K562 (cell line): ENCODE measurements at regions not wholly inside any gene's neighbourhood (a gene's known extent, or its start where the extent isn't known, plus 50 kb on each side); places are given as distances from the start of the nearest gene placed in this dataset.

Source experiments
- ATAC-seq: fragments of 200-7000 bp; cut with Tn5 transposase; 3 replicates; pipeline ENCODE4 v1.9.1; 2020; ENCODE audit warnings: moderate library complexity
- BruUV-seq: library from RNA; stranded (reverse); fragments of 400-500 nt; replicated peaks from 2 replicates; lab custom pipeline; 2021; lab: Mats Ljungman, UMichigan
- CTCF ChIA-PET: fragments of 300-600 bp; formaldehyde crosslinking; extraction: SDS; loops from one replicate; lab custom pipeline; 2021; ENCODE audit warnings: low intra/inter-chr PET ratio; lab: Yijun Ruan, JAX
- POLR2A ChIA-PET: fragments of 300-600, 350-650 bp; sonication (Branson Sonifier 250); formaldehyde crosslinking; extraction: SDS; loops from one replicate; lab custom pipeline; 2021; ENCODE audit warnings: antibody characterized with exemption, inconsistent platforms; lab: Yijun Ruan, JAX
- DNase-seq, 4 experiments: peaks; one replicate each; pipeline versions ENCODE4 v3.0.0 to v3.0.0-alpha.2; 2011 to 2018; ENCODE audit warnings: low spot score in 3 of 4, mixed read lengths in 3 of 4; ENCODE audit errors: extremely low read depth in 1 of 4
- FAIRE-seq: peaks from 2 replicates; lab custom pipeline; 2011; peaks lifted over from hg19 to GRCh38; lab: Jason Lieb, UNC
- H2AFZ ChIP-seq: 2 replicates; pipeline ENCODE4 v1.6.0; 2011; ENCODE audit warnings: low read depth, low read length, control low read depth, inconsistent platforms
- H3K27ac ChIP-seq: fragments of 200-600 bp; 3 replicates; pipeline ENCODE4 v1.8.0; 2011; ENCODE audit warnings: low read depth, mild to moderate bottlenecking, control low read depth, inconsistent platforms, low read length, moderate library complexity, mixed read lengths; ENCODE audit errors: extremely low read depth
- H3K27me3 ChIP-seq, 2 experiments: fragments of 300-600 bp in 1 of 2; 2 replicates in 1 of 2; 3 replicates in 1 of 2; pipeline versions ENCODE4 v1.6.0 to v1.8.0; 2011; ENCODE audit warnings: inconsistent platforms in 2 of 2, low read length in 2 of 2, mild to moderate bottlenecking in 1 of 2, mixed read lengths in 1 of 2, moderate library complexity in 1 of 2; ENCODE audit not compliant: control insufficient read depth in 2 of 2, insufficient read depth in 2 of 2
- H3K36me3 ChIP-seq: fragments of 300-600 bp; 3 replicates; pipeline ENCODE4 v1.8.0; 2011; ENCODE audit warnings: mild to moderate bottlenecking, low read length, inconsistent platforms; ENCODE audit not compliant: control insufficient read depth, insufficient read depth
- H3K4me1 ChIP-seq, 2 experiments: fragments of 200-600 bp in 1 of 2; replicated peaks in 1 of 2; 2 replicates in 1 of 2; 3 replicates in 1 of 2; pipeline versions ENCODE4 v1.5.1 to v1.8.0; 2011; ENCODE audit warnings: inconsistent platforms in 2 of 2, low read length in 2 of 2, mild to moderate bottlenecking in 1 of 2, mixed read lengths in 1 of 2, moderate library complexity in 1 of 2; ENCODE audit not compliant: control insufficient read depth in 2 of 2, insufficient read depth in 2 of 2
- H3K4me2 ChIP-seq: 2 replicates; pipeline ENCODE4 v1.6.1; 2011; ENCODE audit warnings: low read length, control low read depth, inconsistent platforms, mixed read lengths; ENCODE audit not compliant: insufficient read depth
- H3K4me3 ChIP-seq: fragments of 200-600 bp; sonication (generic), shearing (Covaris generic); 2 replicates; pipeline ENCODE4 v1.5.1; 2016; ENCODE audit warnings: control low read depth, inconsistent platforms
- H3K79me2 ChIP-seq: fragments of 200-600 bp; 3 replicates; pipeline ENCODE4 v1.8.0; 2011; ENCODE audit warnings: low read length, inconsistent platforms; ENCODE audit not compliant: control insufficient read depth, insufficient read depth
- H3K9ac ChIP-seq, 2 experiments: 2 replicates each; pipeline versions ENCODE4 v1.6.0 to v1.6.1; 2011; ENCODE audit warnings: low read depth in 2 of 2, low read length in 2 of 2, control low read depth in 1 of 2, inconsistent platforms in 1 of 2, mild to moderate bottlenecking in 1 of 2, mixed read lengths in 1 of 2; ENCODE audit not compliant: insufficient read depth in 1 of 2
- H3K9me1 ChIP-seq: one replicate; pipeline ENCODE4 v1.6.0; 2011; ENCODE audit warnings: inconsistent platforms, mild to moderate bottlenecking, low read length, moderate library complexity; ENCODE audit not compliant: control insufficient read depth, insufficient read depth
- H3K9me3 ChIP-seq: replicated peaks from 2 replicates; pipeline ENCODE4 v1.5.1; 2011; ENCODE audit warnings: low read depth, low read length, inconsistent platforms; ENCODE audit not compliant: control insufficient read depth, insufficient read depth
- H4K20me1 ChIP-seq: replicated peaks from 2 replicates; pipeline ENCODE4 v1.6.1; 2011; ENCODE audit warnings: low read length, inconsistent platforms, mixed read lengths; ENCODE audit not compliant: control insufficient read depth, insufficient read depth
- CHD1 ChIP-seq: fragments of 200-600 bp; sonication (generic); IDR thresholded peaks from one replicate; pipeline ENCODE4 v1.6.1; 2012; ENCODE audit warnings: mild to moderate bottlenecking, moderate library complexity, low read length, inconsistent platforms
- CTBP1 ChIP-seq: fragments of 450-650 bp; IDR thresholded peaks from 2 replicates; pipeline ENCODE4 v1.6.1; 2016; ENCODE audit warnings: borderline replicate concordance
- DPF2 ChIP-seq: fragments of 450-650 bp; IDR thresholded peaks from 2 replicates; pipeline ENCODE4 v1.6.1; 2016
- E2F6 ChIP-seq, 2 experiments: IDR thresholded peaks; 2 replicates each; pipeline ENCODE4 v1.6.1; 2011; ENCODE audit warnings: borderline replicate concordance in 1 of 2, control low read depth in 1 of 2, low read depth in 1 of 2, low read length in 1 of 2, mild to moderate bottlenecking in 1 of 2, mixed read lengths in 1 of 2, moderate library complexity in 1 of 2; ENCODE audit not compliant: insufficient read depth in 1 of 2, insufficient read length in 1 of 2, poor library complexity in 1 of 2, severe bottlenecking in 1 of 2; ENCODE audit errors: extremely low read depth in 1 of 2
- ELF2 ChIP-seq: fragments of 250-450 bp; sonication (Bioruptor Pico); IDR thresholded peaks from 2 replicates; pipeline ENCODE4 v1.5.0; 2021; ENCODE audit warnings: mild to moderate bottlenecking
- MAFF ChIP-seq: IDR thresholded peaks from 2 replicates; pipeline ENCODE4 v1.6.1; 2012; ENCODE audit warnings: low read length, improper control_type of control experiment
- MCM7 ChIP-seq, 2 experiments: fragments of 450-650 bp; IDR thresholded peaks; 2 replicates each; pipeline ENCODE4 v1.6.1; 2016 to 2018
- MYBL2 ChIP-seq, 2 experiments: fragments of 450-650 bp in 1 of 2; sonication (generic) in 1 of 2; formaldehyde crosslinking in 1 of 2; IDR thresholded peaks; 2 replicates each; pipeline versions ENCODE4 v1.6.1 to v1.8.1; 2017 to 2022; ENCODE audit warnings: borderline replicate concordance in 1 of 2, inconsistent platforms in 1 of 2, low read depth in 1 of 2, mild to moderate bottlenecking in 1 of 2, missing genetic modification reagents in 1 of 2, moderate library complexity in 1 of 2
- NR2C2 ChIP-seq, 2 experiments: fragments of 200-800 bp in 1 of 2; sonication (Bioruptor generic) in 1 of 2; sonication (generic) in 1 of 2; formaldehyde crosslinking in 1 of 2; IDR thresholded peaks; 2 replicates each; pipeline versions ENCODE4 v1.6.1 to v1.8.0; 2016 to 2022; ENCODE audit warnings: mild to moderate bottlenecking in 1 of 2, missing compliant biosample characterization in 1 of 2, missing genetic modification characterization in 1 of 2, missing genetic modification reagents in 1 of 2
- PCBP1 ChIP-seq: fragments of 200-400 bp; formaldehyde crosslinking; IDR thresholded peaks from 2 replicates; pipeline ENCODE4 v1.6.1; 2018; ENCODE audit warnings: mild to moderate bottlenecking, low read depth, low read length; ENCODE audit not compliant: poor library complexity, severe bottlenecking
- PKNOX1 ChIP-seq: fragments of 450-650 bp; IDR thresholded peaks from 2 replicates; pipeline ENCODE4 v1.6.1; 2016
- ZKSCAN8 ChIP-seq: fragments of 200-800 bp; sonication (Bioruptor generic); IDR thresholded peaks from 2 replicates; pipeline ENCODE4 v1.6.1; 2016; ENCODE audit warnings: missing genetic modification characterization, missing compliant biosample characterization
- ZNF324 ChIP-seq: fragments of 250-450 bp; sonication (Bioruptor Pico); IDR thresholded peaks from 2 replicates; pipeline ENCODE4 v1.4.0; 2020; ENCODE audit warnings: mild to moderate bottlenecking
- ZNF707 ChIP-seq: fragments of 250-450 bp; sonication (Bioruptor Pico); conservative IDR thresholded peaks from 2 replicates; pipeline ENCODE4 v1.8.0; 2022; ENCODE audit warnings: inconsistent platforms, mild to moderate bottlenecking, moderate library complexity
- WGBS: fragments of 100-300 bp; shearing (Covaris generic); methylation state at CpG from one replicate; pipeline ENCODE4 v1.1.6; 2016; ENCODE audit warnings: low coverage, mixed read lengths; ENCODE audit not compliant: insufficient coverage; ENCODE audit errors: missing lambda C conversion rate; 5-methylcytosine and 5-hydroxymethylcytosine counted together
- in situ Hi-C: fragments of 300-500 bp; cut with MboI; formaldehyde crosslinking; loops from 4 replicates; pipeline ENCODE4 v1.15.0; 2018; ENCODE audit warnings: inconsistent platforms, mixed read lengths
- intact Hi-C: fragments of 100-400 bp; cut with micrococcal nuclease; formaldehyde crosslinking; loops from 2 replicates; pipeline ENCODE4 v1.14.2; 2022
- TF ChIP-seq, protein P1 (sequence below): fragments of 200-800 bp; sonication (Bioruptor generic); IDR thresholded peaks from 2 replicates; pipeline ENCODE4 v1.6.1; 2016; ENCODE audit warnings: missing genetic modification characterization, missing compliant biosample characterization

GRCh38 chr11:121741351-121741760 is 288.6 kb upstream of the SORL1-AS1 start (continued):
- no peak for TF ChIP-seq E2F6 (IDR thresholded peaks at IDR 0.05; ENCODE audit: borderline replicate concordance in 1 of 2, extremely low read depth in 1 of 2, insufficient read depth in 1 of 2, insufficient read length in 1 of 2, low read depth in 1 of 2, low read length in 1 of 2, poor library complexity in 1 of 2, severe bottlenecking in 1 of 2)
- no peak for TF ChIP-seq ZNF707 (CRISPR knock-in tag)
- no peak for TF ChIP-seq DPF2
- no peak for TF ChIP-seq MYBL2 (IDR thresholded peaks at IDR 0.05; ENCODE audit: low read depth)
- no peak for TF ChIP-seq MYBL2 (CRISPR knock-in tag; IDR thresholded peaks at IDR 0.05; ENCODE audit: borderline replicate concordance)
- TF ChIP-seq CHD1, result no peak
- no peak for TF ChIP-seq PCBP1
- TF ChIP-seq MAFF, result no peak
- no peak for TF ChIP-seq PKNOX1

DNA sequence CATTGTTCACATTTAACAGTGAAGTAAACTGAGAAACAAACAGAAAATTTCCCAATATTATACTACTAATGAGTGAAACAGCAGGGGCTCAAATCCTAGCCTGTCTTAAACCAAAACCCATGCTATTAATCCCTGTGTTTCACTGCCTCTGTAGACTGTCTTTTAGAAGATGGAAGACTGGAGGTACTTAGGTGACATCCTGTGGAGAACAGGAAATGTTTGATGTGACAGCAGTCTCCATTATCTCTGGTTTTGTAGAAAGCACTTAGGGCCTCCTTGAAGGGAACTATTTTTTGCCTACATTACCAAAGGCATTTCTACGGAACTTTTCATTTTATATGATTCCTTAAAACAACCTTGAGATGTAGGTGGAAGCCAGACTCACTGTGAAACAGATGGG is 288.1 kb upstream of the SORL1-AS1 start:
- no peaks in the 10 kb centered on the region for H3K79me2 ChIP-seq
- TF ChIP-seq ELF2, result no peak
- TF ChIP-seq CTBP1, result no peak
- TF ChIP-seq ZKSCAN8 (CRISPR knock-in tag), result no peak
- TF ChIP-seq NR2C2 (CRISPR knock-in tag; IDR thresholded peaks at IDR 0.05), result no peak
- no peak for TF ChIP-seq NR2C2 (tag; IDR thresholded peaks at IDR 0.05)
- TF ChIP-seq, protein P1, sequence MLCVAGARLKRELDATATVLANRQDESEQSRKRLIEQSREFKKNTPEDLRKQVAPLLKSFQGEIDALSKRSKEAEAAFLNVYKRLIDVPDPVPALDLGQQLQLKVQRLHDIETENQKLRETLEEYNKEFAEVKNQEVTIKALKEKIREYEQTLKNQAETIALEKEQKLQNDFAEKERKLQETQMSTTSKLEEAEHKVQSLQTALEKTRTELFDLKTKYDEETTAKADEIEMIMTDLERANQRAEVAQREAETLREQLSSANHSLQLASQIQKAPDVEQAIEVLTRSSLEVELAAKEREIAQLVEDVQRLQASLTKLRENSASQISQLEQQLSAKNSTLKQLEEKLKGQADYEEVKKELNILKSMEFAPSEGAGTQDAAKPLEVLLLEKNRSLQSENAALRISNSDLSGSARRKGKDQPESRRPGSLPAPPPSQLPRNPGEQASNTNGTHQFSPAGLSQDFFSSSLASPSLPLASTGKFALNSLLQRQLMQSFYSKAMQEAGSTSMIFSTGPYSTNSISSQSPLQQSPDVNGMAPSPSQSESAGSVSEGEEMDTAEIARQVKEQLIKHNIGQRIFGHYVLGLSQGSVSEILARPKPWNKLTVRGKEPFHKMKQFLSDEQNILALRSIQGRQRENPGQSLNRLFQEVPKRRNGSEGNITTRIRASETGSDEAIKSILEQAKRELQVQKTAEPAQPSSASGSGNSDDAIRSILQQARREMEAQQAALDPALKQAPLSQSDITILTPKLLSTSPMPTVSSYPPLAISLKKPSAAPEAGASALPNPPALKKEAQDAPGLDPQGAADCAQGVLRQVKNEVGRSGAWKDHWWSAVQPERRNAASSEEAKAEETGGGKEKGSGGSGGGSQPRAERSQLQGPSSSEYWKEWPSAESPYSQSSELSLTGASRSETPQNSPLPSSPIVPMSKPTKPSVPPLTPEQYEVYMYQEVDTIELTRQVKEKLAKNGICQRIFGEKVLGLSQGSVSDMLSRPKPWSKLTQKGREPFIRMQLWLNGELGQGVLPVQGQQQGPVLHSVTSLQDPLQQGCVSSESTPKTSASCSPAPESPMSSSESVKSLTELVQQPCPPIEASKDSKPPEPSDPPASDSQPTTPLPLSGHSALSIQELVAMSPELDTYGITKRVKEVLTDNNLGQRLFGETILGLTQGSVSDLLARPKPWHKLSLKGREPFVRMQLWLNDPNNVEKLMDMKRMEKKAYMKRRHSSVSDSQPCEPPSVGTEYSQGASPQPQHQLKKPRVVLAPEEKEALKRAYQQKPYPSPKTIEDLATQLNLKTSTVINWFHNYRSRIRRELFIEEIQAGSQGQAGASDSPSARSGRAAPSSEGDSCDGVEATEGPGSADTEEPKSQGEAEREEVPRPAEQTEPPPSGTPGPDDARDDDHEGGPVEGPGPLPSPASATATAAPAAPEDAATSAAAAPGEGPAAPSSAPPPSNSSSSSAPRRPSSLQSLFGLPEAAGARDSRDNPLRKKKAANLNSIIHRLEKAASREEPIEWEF (CRISPR knock-in tag), result no peak
- no peak for TF ChIP-seq ZNF324 (CRISPR knock-in tag)
- TF ChIP-seq MCM7 (IDR thresholded peaks at IDR 0.05), result no peak

More for the DNA sequence above, 288.1 kb upstream of the SORL1-AS1 start:
- Histone ChIP-seq H3K9ac (no peak overlapping the region), H3K36me3 (no peaks in the 10 kb centered on the region), H3K9me1 (no peaks in the 10 kb centered on the region), H3K27me3 (no peaks in the 10 kb centered on the region), H4K20me1 (no peaks in the 10 kb centered on the region), H3K9me3 (no peaks in the 10 kb centered on the region), H3K27ac (no peak overlapping the region), H3K4me2 (no peak overlapping the region), H3K4me1 (no peaks in the 10 kb centered on the region), H3K4me3 (no peak overlapping the region), H2AFZ (no peak overlapping the region)
- CTCF ChIA-PET, result no interaction called here
- no TSS peak for BruUV-seq
- ATAC-seq (no peak), DNase-seq (no peak), FAIRE-seq (no peak)
- WGBS, result 0% methylated on average over 1 of the region's 1 CpG
- intact Hi-C loops, result no loop called here
- POLR2A ChIA-PET, result no interaction called here
- in situ Hi-C loops, result no loop called here
